ENCODE measurements at regions not wholly inside any gene's neighbourhood (a gene's known extent, or its start where the extent isn't known, plus 50 kb on each side); places are given as distances from the start of the nearest gene placed in this dataset.

DNA sequence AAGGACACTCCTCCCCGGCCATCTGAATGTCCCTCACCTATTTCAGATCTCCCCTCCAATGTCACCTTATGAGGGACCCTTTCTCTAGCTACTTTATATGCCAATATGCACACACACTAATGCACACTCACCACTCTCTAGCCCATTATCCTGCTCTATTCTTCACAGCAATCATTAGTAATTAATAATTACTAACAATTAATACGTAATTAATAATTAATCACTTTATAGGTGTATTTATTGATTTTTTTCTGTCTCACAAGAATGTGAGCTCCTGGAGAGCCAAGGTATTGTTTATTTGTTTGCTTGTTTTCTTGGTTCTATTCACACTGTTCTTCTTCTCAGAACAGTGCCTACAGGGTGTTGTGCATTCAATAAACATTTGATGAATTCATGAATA, 385.2 kb upstream of the DUSP10 start:
- TF ChIP-seq MAFK (IDR thresholded peaks at IDR 0.05; ENCODE audit: low read depth, low read length) (no peak), SUZ12 (IDR thresholded peaks at IDR 0.05; ENCODE audit: low read length) (no peak), TAF1 (IDR thresholded peaks at IDR 0.05; ENCODE audit: low read depth, low read length) (no peak), YY1 (IDR thresholded peaks at IDR 0.05; ENCODE audit: low read depth, low read length) (no peak), KDM1A (IDR thresholded peaks at IDR 0.05; ENCODE audit: borderline replicate concordance, low read length) (no peak), POLR2A (IDR thresholded peaks at IDR 0.05; ENCODE audit: control extremely low read depth in 1 of 2, low read depth in 2 of 2, low read length in 2 of 2) (no peak), POLR2AphosphoS5 (IDR thresholded peaks at IDR 0.05; ENCODE audit: low read depth, low read length) (no peak), GTF2F1 (IDR thresholded peaks at IDR 0.05; ENCODE audit: borderline replicate concordance, low read depth, low read length) (no peak), HDAC6 (IDR thresholded peaks at IDR 0.05; ENCODE audit: low read depth, low read length) (no peak), EZH2 (IDR thresholded peaks at IDR 0.05; ENCODE audit: low read depth, low read length, severe bottlenecking) (no peak)
- TF ChIP-seq, protein P1, sequence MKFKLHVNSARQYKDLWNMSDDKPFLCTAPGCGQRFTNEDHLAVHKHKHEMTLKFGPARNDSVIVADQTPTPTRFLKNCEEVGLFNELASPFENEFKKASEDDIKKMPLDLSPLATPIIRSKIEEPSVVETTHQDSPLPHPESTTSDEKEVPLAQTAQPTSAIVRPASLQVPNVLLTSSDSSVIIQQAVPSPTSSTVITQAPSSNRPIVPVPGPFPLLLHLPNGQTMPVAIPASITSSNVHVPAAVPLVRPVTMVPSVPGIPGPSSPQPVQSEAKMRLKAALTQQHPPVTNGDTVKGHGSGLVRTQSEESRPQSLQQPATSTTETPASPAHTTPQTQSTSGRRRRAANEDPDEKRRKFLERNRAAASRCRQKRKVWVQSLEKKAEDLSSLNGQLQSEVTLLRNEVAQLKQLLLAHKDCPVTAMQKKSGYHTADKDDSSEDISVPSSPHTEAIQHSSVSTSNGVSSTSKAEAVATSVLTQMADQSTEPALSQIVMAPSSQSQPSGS (IDR thresholded peaks at IDR 0.05; ENCODE audit: low read length) = no peak
- TF ChIP-seq, protein P2, sequence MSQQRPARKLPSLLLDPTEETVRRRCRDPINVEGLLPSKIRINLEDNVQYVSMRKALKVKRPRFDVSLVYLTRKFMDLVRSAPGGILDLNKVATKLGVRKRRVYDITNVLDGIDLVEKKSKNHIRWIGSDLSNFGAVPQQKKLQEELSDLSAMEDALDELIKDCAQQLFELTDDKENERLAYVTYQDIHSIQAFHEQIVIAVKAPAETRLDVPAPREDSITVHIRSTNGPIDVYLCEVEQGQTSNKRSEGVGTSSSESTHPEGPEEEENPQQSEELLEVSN (IDR thresholded peaks at IDR 0.05) = no peak
- TF ChIP-seq, protein P3, sequence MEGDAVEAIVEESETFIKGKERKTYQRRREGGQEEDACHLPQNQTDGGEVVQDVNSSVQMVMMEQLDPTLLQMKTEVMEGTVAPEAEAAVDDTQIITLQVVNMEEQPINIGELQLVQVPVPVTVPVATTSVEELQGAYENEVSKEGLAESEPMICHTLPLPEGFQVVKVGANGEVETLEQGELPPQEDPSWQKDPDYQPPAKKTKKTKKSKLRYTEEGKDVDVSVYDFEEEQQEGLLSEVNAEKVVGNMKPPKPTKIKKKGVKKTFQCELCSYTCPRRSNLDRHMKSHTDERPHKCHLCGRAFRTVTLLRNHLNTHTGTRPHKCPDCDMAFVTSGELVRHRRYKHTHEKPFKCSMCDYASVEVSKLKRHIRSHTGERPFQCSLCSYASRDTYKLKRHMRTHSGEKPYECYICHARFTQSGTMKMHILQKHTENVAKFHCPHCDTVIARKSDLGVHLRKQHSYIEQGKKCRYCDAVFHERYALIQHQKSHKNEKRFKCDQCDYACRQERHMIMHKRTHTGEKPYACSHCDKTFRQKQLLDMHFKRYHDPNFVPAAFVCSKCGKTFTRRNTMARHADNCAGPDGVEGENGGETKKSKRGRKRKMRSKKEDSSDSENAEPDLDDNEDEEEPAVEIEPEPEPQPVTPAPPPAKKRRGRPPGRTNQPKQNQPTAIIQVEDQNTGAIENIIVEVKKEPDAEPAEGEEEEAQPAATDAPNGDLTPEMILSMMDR (IDR thresholded peaks at IDR 0.05; ENCODE audit: control extremely low read depth in 1 of 3, insufficient read depth in 1 of 3, low read depth in 1 of 3, low read length in 3 of 3) = no peak

All from H1 (cell line).